Activated CD8-positive, alpha-beta memory T cell treated with anti-CD3 and anti-CD28 coated beads for 24 hours (primary cell): ENCODE measurements at regions not wholly inside any gene's neighbourhood (a gene's known extent, or its start where the extent isn't known, plus 50 kb on each side); places are given as distances from the start of the nearest gene placed in this dataset.
"Not testable (repeated sequence)": the region's sequence is repeated elsewhere in the genome, so short reads cannot be mapped to it uniquely, and the experiment has no call there.

Source experiments
- DNase-seq: peaks from one replicate; pipeline ENCODE4 v3.0.0-alpha.2; 2020

DNA sequence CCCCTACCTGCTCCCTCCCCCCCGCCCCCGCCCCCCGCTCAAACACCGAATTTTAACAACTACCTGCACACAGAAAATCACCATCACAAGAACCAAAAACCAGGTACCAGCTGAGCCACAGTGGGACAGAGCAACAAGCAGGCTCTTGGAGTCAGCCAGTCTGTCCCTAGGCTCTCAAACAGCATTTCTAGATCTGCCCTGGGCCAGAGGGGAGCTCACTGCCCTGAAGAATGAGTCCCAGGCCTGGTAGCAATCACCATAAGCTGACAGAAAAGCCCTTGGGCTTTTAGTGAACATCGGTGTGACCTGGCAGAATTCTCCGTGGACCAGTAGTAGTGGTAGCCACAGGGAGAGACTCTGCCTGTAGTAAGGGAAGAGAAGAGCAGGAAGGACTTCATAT, 58.3 kb downstream of the C11orf87 start:
- DNase-seq, result no peak

GRCh38 chr11:109486129-109486528, 64.1 kb downstream of the C11orf87 start:
- DNase-seq, result no peak

DNA sequence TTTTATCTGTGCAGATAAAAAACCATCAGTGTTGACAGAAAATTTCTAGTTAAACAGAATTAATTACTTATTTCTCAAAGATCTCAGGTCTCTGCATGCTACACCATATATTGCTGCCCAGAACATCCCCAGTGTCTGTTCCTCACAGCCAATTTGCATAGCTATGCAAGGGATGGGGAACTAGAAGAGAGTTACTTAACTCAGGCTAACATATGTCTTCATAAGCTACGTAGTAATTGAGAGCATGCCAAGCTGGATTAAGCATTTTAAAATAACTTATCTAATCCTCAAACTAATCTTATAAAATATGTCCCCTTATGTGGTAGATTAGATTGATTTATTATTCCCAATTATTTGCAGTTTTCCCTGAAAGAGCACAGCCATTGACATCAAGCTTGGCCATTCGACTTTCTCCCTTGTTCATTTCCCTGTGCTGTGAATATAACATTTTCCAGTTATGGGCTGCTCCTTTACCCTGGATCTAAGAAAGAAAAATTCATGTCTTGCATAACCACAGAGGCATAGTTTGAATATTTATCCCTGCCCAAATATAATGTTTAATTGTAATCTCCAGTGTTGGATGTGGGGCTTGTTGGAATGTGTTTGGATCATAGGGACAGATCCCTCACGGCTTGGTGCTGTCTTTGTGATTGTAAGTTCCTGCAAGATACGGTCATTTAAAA, 69.1 kb downstream of the C11orf87 start:
- DNase-seq, result no peak

DNA sequence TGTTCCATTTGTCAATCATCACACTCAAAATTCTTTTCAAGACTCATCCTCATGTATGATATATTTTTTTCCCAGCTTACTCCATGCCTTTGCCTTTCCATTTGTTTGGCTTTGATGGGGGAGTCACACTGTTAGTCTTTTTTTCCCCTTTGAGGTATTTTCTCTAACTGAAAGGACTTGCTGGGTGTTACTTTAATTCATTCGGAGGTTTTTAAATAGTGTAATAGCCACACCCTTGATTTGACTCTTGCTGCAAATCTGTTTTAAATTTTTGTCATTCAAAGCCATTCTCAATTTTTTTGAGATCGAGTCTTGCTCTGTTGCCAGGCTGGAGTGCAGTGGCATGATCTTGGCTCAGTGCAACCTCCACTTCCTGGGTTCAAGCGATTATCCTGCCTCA, 84.1 kb downstream of the C11orf87 start:
- DNase-seq, result no peak

GRCh38 chr11:109507331-109507730, 85.3 kb downstream of the C11orf87 start:
- no peak for DNase-seq

DNA sequence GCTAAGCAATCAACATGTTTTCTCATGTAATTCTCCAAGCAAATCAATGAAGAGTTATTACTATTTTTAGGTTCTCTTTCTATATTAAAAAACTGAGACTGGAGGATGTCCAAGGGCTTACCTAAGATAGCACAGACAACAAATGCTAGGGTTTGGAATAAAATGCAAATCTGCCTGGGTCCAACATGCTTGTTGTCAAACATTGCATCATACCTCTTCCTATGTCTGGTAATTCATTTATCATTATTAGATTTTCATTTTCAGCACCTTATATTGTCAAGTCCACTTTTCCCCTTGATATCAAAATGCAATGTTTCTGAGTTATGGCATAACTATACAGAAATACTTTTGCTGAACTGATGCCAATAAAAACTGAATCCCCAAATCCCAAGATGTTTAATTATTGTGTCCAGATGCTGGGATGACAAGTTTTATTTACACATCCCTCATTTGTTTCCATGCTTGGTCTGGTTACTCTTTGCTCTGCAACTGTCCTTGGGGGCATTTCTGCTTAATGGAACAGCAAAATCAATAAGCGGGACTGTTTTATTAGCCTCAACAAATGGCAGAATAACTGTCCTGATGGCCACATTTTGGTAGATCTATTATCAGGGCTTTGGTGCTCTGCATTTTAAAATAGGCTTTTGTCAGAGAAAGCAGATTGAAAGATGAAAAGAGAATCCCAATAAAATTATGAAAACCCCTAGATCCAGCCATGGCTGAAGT, 86.0 kb downstream of the C11orf87 start:
- DNase-seq, result no peak

GRCh38 chr11:109508943-109509342, 87.0 kb downstream of the C11orf87 start:
- no peak for DNase-seq

GRCh38 chr11:109510316-109510715, 88.3 kb downstream of the C11orf87 start:
- DNase-seq, result no peak

- no peak for DNase-seq
These were observed 89.6 kb downstream of the C11orf87 start for GRCh38 chr11:109511598-109511997.

DNA sequence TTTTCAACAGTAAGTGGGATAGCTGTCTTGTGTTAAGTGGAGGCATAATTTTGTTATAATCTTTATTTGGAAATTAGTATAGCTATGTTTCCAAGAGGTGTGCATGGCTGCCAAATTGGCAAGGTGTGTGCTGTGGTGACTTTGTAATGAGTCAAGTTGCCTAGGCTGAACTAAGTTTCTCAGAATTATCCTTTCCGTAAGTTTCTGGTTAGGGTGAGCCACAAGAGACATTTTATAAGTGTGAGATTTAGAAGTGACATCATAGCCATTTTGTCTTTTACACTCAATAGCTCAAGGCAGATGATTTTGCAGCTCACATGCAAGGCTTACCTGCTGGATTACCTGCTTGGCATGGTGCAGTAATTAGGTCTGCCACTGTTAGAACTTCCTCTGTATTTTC, 90.3 kb downstream of the C11orf87 start:
- no peak for DNase-seq

DNA sequence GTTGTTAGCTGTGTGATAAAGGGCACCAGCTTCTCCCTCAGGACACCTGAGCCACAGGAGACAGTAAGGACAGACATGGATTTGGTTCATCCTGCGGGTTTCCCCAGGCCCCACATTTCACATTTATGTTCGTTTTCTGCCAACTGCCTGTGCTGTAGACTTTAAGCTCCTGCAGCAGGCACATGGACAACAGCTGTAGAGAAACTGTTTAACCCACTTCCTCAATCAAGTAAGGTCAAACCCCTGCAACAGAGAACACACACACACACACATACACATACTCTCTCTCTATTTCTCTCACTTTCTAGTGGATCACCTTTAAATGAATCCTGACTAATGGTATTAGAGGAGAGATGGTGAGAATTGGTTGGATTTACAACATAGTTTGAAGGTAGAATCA, 90.7 kb downstream of the C11orf87 start:
- no peak for DNase-seq

DNA sequence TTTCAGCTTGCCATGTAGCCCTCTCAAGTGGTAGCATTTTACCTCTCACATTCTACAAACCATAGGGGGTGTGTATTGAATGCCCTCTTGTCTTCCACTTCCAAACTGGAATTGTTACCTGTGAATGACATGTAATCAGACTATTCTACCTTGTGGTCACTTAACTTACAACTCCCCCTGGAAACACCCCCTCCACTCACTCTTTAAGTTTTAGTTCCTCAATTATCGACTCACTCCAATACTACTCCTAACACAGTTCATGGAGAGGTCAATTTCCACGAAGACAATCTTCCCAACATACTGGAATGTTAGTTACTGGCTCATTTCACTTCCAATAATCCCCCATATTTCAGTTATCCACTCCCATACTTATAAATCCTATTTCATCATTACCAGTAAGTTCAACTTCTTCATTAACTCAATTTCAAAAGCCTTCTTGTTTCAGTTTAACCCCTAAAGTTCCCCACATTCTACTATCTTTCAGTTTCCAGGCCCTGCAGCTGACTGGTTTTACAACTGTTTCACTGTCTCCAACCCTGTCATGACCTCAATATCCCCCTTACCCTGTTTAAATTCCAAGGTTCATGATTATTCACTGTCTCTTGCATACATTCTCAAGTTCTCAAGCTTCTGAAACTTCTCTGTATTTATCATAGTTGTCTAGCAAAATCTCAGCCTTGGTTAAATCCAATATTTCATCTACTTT, 92.5 kb downstream of the C11orf87 start:
- DNase-seq, result no peak

DNA sequence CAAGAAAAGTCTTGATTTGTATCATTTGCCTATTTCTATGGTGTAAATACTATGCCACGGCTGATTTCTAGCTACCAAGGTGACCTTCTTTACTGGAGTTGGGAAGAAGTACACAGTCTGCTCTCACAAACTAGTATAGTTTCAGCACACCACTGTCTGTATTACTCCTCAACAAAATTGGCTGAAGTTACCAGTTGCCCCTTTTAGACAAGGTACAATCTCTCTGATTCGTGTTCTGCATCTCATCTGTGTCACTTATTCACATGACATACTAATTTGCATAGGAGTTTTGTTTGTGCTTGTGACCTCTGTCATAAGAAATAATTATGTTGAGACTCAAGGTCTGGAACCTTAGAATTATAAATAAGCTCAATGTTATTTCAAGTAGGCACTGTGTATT, 97.3 kb downstream of the C11orf87 start:
- DNase-seq, result no peak

DNA sequence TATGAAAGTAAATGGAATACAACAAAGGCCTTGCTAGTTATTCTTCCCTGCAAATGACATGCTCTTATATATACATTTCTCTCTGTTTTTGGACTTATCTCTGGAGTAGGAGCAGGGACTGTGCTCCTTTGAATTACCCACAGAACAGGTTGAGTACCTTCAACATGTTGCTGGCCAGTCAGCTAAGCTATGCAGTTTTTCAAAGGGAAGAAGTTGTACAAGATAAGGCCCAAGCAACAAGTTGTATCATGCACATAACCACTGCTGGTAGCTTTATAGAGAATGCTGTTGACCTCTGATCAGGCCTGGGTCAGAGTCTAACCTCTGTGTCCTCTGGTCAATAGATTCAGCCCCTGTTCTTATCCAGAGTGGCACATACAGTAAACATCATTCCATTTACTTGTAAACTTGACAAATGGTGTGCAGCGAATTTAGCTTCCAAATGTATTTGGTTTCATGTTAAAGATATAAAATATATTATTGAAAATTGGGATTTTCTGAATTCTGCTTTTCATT, 99.6 kb downstream of the C11orf87 start:
- DNase-seq, result no peak

GRCh38 chr11:109522116-109522755, 100.2 kb downstream of the C11orf87 start:
- no peak for DNase-seq

- not testable (repeated sequence) for DNase-seq
These were observed 103.6 kb downstream of the C11orf87 start for GRCh38 chr11:109525636-109526035.

GRCh38 chr11:109526061-109526460, 104.1 kb downstream of the C11orf87 start:
- DNase-seq, result no peak

DNA sequence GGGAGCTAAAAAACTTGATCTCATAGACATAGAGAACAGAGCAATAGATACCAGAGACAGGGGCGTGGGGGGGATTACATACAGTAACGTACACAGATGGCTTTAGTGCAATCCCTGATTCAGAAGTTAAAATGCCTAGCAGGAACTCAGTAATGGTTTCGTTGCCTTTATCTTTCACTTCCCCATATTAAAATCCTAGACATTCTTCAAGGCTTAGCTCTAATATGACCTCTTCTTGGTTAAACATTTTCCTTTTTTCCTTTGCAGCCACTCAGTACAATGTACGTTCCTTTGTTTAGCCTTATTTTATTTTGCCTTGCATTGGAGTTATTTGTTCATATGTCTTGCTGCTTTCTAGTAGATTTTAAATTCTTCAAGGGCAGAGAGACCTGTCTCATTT, 104.9 kb downstream of the C11orf87 start:
- DNase-seq, result no peak

GRCh38 chr11:109527496-109527895, 105.5 kb downstream of the C11orf87 start:
- no peak for DNase-seq

GRCh38 chr11:109547356-109548027, 125.5 kb downstream of the C11orf87 start:
- DNase-seq, result no peak

DNA sequence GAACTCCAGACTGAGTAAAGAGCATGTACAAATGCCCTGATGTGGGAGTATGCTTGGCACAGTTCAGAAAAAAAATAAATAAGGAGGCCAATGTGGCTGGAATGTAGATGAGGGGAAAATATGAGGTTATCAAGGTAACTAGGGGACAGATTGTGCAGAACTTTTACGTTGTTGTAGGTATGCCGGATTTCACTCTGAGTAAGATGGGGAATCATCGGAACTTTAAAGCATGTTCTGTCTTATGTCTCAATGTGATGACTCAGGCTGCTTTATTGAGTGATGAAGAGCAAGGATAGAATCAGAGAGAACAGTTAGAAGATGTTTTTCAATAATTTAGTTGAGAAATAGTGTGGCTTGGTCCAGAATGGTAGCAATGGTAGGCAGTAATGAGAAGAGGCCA, 130.4 kb downstream of the C11orf87 start:
- no peak for DNase-seq

DNA sequence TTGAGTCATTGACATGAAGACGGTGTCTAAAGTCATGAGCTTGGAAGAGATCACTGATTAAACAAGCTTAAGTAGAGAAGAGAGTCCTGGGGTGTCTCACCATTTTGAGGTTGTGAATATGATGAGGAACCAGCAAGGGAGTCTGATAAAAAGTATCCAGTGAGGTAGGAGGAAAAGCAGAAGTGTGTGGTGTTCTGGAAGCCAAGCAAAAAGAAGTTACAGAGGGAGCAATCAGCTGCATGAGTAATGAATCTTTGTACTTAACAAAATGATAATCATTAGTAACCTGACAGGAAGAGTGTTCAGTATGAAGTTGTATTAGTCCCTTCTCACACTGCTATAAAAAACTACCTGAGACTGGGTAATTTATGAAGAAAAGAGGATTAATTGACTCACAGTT, 131.3 kb downstream of the C11orf87 start:
- no peak for DNase-seq

DNA sequence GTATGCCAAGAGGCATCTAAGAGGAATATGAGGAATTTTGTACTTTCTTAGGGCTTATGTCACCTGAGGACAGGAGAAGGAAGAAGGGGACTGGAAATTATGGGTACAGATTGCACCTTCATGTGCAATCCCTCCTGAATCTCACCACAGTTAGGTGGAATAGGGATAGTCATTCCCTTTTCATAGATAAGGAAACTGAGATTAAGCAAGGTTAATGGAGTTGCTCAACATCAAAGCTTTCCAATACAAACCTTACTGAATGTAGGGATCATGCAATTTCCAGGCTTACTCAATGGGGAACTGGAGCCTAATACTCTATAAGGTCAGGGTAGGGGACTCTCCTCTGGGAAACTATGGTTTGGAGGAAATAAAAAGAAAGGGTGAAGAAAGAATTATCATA, 133.0 kb downstream of the C11orf87 start:
- DNase-seq, result no peak
